ENCODE measurements at regions not wholly inside any gene's neighbourhood (a gene's known extent, or its start where the extent isn't known, plus 50 kb on each side); places are given as distances from the start of the nearest gene placed in this dataset.

DNA sequence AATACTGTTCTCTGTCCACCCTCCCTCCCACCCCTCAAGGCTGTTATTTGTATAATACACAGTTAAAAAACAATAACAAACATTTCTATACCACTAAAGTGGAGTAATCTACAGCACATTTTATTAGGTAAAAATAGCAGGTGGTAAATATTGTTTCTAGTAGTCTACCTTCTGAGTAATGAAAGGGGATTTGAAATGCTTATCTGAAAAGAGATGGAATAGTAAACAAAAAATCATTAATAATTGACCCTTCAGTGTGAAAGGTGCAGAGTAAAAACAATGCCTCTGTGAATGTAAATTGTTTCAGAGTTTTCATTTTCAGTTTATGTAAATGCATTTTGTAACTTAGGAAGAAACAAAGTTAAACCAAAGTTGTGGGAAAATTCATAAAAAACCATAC lies 321.2 kb downstream of the SLC16A7 start:
- H3K27me3 Mint-ChIP-seq (ENCODE audit: low read depth) = no peaks in the 10 kb centered on the region
- TF ChIP-seq, protein P1, sequence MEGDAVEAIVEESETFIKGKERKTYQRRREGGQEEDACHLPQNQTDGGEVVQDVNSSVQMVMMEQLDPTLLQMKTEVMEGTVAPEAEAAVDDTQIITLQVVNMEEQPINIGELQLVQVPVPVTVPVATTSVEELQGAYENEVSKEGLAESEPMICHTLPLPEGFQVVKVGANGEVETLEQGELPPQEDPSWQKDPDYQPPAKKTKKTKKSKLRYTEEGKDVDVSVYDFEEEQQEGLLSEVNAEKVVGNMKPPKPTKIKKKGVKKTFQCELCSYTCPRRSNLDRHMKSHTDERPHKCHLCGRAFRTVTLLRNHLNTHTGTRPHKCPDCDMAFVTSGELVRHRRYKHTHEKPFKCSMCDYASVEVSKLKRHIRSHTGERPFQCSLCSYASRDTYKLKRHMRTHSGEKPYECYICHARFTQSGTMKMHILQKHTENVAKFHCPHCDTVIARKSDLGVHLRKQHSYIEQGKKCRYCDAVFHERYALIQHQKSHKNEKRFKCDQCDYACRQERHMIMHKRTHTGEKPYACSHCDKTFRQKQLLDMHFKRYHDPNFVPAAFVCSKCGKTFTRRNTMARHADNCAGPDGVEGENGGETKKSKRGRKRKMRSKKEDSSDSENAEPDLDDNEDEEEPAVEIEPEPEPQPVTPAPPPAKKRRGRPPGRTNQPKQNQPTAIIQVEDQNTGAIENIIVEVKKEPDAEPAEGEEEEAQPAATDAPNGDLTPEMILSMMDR (conservative IDR thresholded peaks at IDR 0.05) = no peak
- no peak overlapping the region for H3K27ac Mint-ChIP-seq (ENCODE audit: unreplicated experiment)
- no peak overlapping the region for H3K4me3 Mint-ChIP-seq
- no peak for DNase-seq (ENCODE audit: low read depth, low spot score)
- H3K36me3 Mint-ChIP-seq (ENCODE audit: low read depth) = no peaks in the 10 kb centered on the region
- H3K4me1 Mint-ChIP-seq = no peaks in the 10 kb centered on the region
- H3K9me3 Mint-ChIP-seq = peaks cover 4% of the 10 kb centered on the region

DNA sequence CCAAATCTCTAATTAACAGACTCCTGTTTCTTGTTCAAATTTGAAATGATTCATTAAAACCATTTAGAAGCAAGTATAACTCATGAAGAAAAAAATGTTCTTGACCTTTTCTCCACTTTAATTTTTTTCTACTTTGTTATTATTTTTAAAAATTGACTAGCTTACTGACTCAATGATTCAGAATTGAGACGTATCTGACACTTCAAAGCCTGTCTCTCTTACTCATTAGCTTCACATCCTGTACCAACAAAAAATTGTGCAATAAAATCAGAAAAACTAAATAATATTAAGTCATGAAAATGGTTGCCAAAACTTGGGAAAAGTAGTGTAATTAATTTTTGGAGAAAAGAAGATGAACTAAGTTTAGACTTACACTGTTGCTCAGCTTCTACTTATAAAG lies 331.2 kb downstream of the SLC16A7 start:
- H3K4me1 Mint-ChIP-seq = no peaks in the 10 kb centered on the region
- H3K27ac Mint-ChIP-seq (ENCODE audit: unreplicated experiment) = no peak overlapping the region
- TF ChIP-seq, protein P1 (conservative IDR thresholded peaks at IDR 0.05) = no peak
- H3K9me3 Mint-ChIP-seq = peaks cover 3% of the 10 kb centered on the region
- no peak overlapping the region for H3K4me3 Mint-ChIP-seq
- no peaks in the 10 kb centered on the region for H3K36me3 Mint-ChIP-seq (ENCODE audit: low read depth)
- no peaks in the 10 kb centered on the region for H3K27me3 Mint-ChIP-seq (ENCODE audit: low read depth)
- no peak for DNase-seq (ENCODE audit: low read depth, low spot score)

DNA sequence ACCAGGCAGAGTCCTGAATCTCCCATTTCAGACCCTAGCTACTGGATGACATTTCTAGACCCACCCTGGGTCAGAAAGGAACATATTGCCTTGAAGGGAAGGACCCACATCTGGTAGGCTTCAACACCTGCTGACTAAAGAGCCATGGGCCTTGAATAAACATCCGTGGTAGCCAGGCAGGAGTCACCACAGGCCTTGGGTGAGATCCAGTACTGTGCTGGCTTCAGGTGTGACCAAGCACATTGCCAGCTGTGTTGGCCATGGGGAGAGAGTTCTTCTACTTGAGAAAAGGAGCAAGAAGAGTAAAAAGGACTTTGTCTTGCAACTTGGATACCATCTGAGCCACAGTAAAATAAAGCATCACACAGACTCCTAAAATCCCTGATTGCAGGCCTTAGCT lies 332.6 kb downstream of the SLC16A7 start:
- no peak for DNase-seq (ENCODE audit: low read depth, low spot score)
- Mint-ChIP-seq H3K27me3 (ENCODE audit: low read depth) (no peaks in the 10 kb centered on the region), H3K27ac (ENCODE audit: unreplicated experiment) (no peak overlapping the region), H3K4me3 (no peak overlapping the region), H3K36me3 (ENCODE audit: low read depth) (no peaks in the 10 kb centered on the region), H3K4me1 (no peaks in the 10 kb centered on the region), H3K9me3 (peaks cover 3% of the 10 kb centered on the region)
- TF ChIP-seq, protein P1 (conservative IDR thresholded peaks at IDR 0.05) = no peak

DNA sequence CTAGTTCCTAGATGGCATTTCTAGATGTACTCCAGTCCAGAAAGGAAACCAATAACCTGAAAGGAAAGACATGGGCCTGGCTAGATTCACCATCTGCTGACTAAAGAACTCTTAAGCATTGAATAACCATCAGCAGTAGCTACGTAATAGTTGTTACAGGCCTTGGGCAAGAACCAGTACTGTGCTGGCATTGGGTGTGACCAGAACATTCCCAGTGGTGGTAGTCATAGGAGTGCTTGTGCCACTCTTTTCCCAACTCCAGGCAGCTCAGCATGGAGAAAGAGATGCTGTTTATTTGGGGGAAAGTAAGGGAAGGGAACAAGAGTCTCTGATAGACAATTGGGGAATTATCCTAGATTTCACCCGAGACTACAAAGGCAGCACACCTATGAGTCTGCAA lies 333.3 kb downstream of the SLC16A7 start:
- H3K27ac Mint-ChIP-seq (ENCODE audit: unreplicated experiment) = no peak overlapping the region
- peaks cover 4% of the 10 kb centered on the region for H3K9me3 Mint-ChIP-seq
- H3K4me1 Mint-ChIP-seq = no peaks in the 10 kb centered on the region
- no peak for DNase-seq (ENCODE audit: low read depth, low spot score)
- H3K4me3 Mint-ChIP-seq = no peak overlapping the region
- no peaks in the 10 kb centered on the region for H3K36me3 Mint-ChIP-seq (ENCODE audit: low read depth)
- TF ChIP-seq, protein P1 (conservative IDR thresholded peaks at IDR 0.05) = no peak
- no peaks in the 10 kb centered on the region for H3K27me3 Mint-ChIP-seq (ENCODE audit: low read depth)

DNA sequence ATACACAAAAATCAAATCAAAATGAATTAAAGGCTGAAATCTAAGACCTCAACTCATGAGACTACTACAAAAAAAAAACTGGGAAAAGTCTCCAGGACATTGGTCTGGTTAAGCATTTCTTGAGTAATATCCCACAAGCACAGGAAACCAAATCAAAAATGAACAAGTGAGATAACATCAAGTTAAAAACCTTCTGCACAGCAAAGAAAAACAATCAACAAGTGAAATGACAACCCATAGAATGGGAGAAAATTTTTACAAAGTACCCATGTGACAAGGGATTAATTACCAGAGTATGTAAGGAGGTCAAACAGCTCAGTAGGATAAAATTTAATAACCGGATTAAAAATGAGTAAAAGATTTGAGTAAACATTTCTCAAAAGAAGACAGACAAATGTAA lies 338.7 kb downstream of the SLC16A7 start:
- Mint-ChIP-seq H3K4me3 (no peak overlapping the region), H3K27me3 (ENCODE audit: low read depth) (no peaks in the 10 kb centered on the region), H3K36me3 (ENCODE audit: low read depth) (no peaks in the 10 kb centered on the region), H3K27ac (ENCODE audit: unreplicated experiment) (no peak overlapping the region), H3K4me1 (no peaks in the 10 kb centered on the region), H3K9me3 (peaks cover 2% of the 10 kb centered on the region)
- TF ChIP-seq, protein P1 (conservative IDR thresholded peaks at IDR 0.05) = no peak
- DNase-seq (ENCODE audit: low read depth, low spot score) = no peak

DNA sequence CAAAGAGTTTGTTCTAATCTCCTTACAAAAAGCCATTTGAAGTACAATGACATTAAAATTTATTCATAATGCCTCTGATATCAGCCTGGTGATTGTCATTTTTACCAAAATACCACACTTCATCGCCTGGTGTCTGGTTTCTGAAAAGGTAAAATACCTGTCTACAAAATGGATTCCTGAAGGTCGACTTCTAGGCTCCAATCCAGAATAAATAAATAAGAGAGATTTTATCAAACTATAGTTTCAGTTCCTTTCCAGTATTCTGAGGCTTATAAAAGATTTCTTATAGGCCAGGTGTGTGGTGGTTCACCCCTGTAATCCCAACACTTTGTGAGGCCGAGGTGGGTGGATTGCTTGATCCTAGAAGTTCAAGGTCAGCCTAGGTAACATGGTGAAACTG lies 340.7 kb downstream of the SLC16A7 start:
- Mint-ChIP-seq H3K27ac (ENCODE audit: unreplicated experiment) (no peak overlapping the region), H3K27me3 (ENCODE audit: low read depth) (no peaks in the 10 kb centered on the region), H3K36me3 (ENCODE audit: low read depth) (no peaks in the 10 kb centered on the region), H3K4me1 (no peaks in the 10 kb centered on the region), H3K9me3 (peaks cover 2% of the 10 kb centered on the region), H3K4me3 (no peak overlapping the region)
- DNase-seq (ENCODE audit: low read depth, low spot score) = no peak
- TF ChIP-seq, protein P1 (conservative IDR thresholded peaks at IDR 0.05) = no peak
